NB4 (cell line): ENCODE measurements at regions not wholly inside any gene's neighbourhood (a gene's known extent, or its start where the extent isn't known, plus 50 kb on each side); places are given as distances from the start of the nearest gene placed in this dataset.

Source experiments
- MAX ChIP-seq: IDR thresholded peaks from 2 replicates; pipeline ENCODE4 v1.6.1; 2011; ENCODE audit warnings: low read depth, low read length
- POLR2A ChIP-seq: IDR thresholded peaks from 2 replicates; pipeline ENCODE4 v1.6.1; 2011; ENCODE audit warnings: mild to moderate bottlenecking; ENCODE audit not compliant: insufficient read length; ENCODE audit errors: extremely low read depth
- TF ChIP-seq, protein P1 (sequence below): IDR thresholded peaks from one replicate; pipeline ENCODE4 v1.5.1; 2012; ENCODE audit warnings: low read depth, low read length

DNA sequence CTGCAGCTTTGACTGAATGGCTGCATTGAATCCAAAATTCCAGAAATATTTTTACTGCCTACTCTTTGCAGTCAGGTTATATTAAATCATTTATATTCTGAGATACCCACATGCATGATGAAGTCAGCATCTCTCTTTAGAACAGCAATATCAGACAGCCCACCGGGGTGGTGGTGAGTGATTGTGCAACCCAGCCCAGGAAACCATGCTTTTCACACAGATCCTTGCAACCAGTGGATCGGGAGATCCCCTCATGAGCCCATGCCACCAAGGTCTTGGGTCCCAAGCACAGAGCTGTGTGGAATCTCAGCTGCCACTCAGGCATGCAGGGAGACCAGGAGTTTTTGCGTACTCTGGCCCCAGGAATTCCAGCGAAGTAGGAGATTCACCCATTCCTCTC, 226.5 kb downstream of the DTWD2 start:
- TF ChIP-seq, protein P1, sequence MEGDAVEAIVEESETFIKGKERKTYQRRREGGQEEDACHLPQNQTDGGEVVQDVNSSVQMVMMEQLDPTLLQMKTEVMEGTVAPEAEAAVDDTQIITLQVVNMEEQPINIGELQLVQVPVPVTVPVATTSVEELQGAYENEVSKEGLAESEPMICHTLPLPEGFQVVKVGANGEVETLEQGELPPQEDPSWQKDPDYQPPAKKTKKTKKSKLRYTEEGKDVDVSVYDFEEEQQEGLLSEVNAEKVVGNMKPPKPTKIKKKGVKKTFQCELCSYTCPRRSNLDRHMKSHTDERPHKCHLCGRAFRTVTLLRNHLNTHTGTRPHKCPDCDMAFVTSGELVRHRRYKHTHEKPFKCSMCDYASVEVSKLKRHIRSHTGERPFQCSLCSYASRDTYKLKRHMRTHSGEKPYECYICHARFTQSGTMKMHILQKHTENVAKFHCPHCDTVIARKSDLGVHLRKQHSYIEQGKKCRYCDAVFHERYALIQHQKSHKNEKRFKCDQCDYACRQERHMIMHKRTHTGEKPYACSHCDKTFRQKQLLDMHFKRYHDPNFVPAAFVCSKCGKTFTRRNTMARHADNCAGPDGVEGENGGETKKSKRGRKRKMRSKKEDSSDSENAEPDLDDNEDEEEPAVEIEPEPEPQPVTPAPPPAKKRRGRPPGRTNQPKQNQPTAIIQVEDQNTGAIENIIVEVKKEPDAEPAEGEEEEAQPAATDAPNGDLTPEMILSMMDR = no peak
- TF ChIP-seq MAX = no peak
- no peak for TF ChIP-seq POLR2A
